PC-3 (cell line): ENCODE measurements at regions not wholly inside any gene's neighbourhood (a gene's known extent, or its start where the extent isn't known, plus 50 kb on each side); places are given as distances from the start of the nearest gene placed in this dataset.

Experiments used
- ATAC-seq: fragments of 200-7000 bp; cut with Tn5 transposase; 2 replicates; pipeline ENCODE4 v1.9.1; 2020; ENCODE audit warnings: mild to moderate bottlenecking, moderate library complexity
- BruUV-seq: library from RNA; stranded (reverse); fragments of 400-500 nt; replicated peaks from 2 replicates; lab custom pipeline; 2021; lab: Mats Ljungman, UMichigan
- CTCF ChIA-PET: fragments of 300-600 bp; sonication (Branson Sonifier 250); formaldehyde crosslinking; loops from one replicate; lab custom pipeline; 2022; ENCODE audit warnings: antibody characterized with exemption; lab: Charles Lee
- POLR2A ChIA-PET: fragments of 300-600 bp; sonication (Branson Sonifier 250); formaldehyde crosslinking; loops from one replicate; lab custom pipeline; 2022; ENCODE audit warnings: antibody characterized with exemption; ENCODE audit not compliant: unreplicated experiment; lab: Charles Lee
- DNase-seq: peaks from one replicate; pipeline ENCODE4 v3.0.0-alpha.2; 2015
- H2AFZ ChIP-seq: fragments of 300-600 bp; sonication (generic); 2 replicates; pipeline ENCODE4 v1.6.0; 2016; ENCODE audit warnings: antibody characterized with exemption, low read length
- H3F3A ChIP-seq: fragments of 300-600 bp; sonication (generic); one replicate; pipeline ENCODE4 v1.6.0; 2017; ENCODE audit warnings: antibody characterized with exemption, low read length, control low read depth, mild to moderate bottlenecking; ENCODE audit not compliant: unreplicated experiment
- H3K27ac ChIP-seq: fragments of 300-600 bp; sonication (generic); 2 replicates; pipeline ENCODE4 v1.5.1; 2016; ENCODE audit warnings: mild to moderate bottlenecking, low read length
- H3K27me3 ChIP-seq: fragments of 300-600 bp; sonication (generic); 2 replicates; pipeline ENCODE4 v1.6.1; 2016; ENCODE audit warnings: low read length, mixed read lengths
- H3K36me3 ChIP-seq: fragments of 300-600 bp; sonication (generic); 2 replicates; pipeline ENCODE4 v1.6.1; 2016; ENCODE audit warnings: low read depth, mixed run types, low read length, mixed read lengths
- H3K4me1 ChIP-seq: fragments of 300-600 bp; sonication (generic); 2 replicates; pipeline ENCODE4 v1.5.1; 2016; ENCODE audit warnings: low read length; ENCODE audit not compliant: insufficient read depth
- H3K4me2 ChIP-seq: fragments of 300-600 bp; sonication (generic); 2 replicates; pipeline ENCODE4 v1.6.0; 2016; ENCODE audit warnings: low read length
- H3K4me3 ChIP-seq: fragments of 300-600 bp; sonication (generic); 2 replicates; pipeline ENCODE4 v1.5.1; 2016; ENCODE audit warnings: mild to moderate bottlenecking, low read length, mixed read lengths
- H3K79me2 ChIP-seq: fragments of 300-600 bp; sonication (generic); 2 replicates; pipeline ENCODE4 v1.6.1; 2017; ENCODE audit warnings: low read length, mixed read lengths
- H3K9ac ChIP-seq: fragments of 300-600 bp; sonication (generic); 2 replicates; pipeline ENCODE4 v1.6.0; 2016; ENCODE audit warnings: mild to moderate bottlenecking, low read length
- H3K9me2 ChIP-seq: fragments of 300-600 bp; sonication (generic); replicated peaks from 2 replicates; pipeline ENCODE4 v1.6.1; 2016; ENCODE audit warnings: mixed run types, low read length, mixed read lengths
- H3K9me3 ChIP-seq: fragments of 300-600 bp; sonication (generic); 2 replicates; pipeline ENCODE4 v1.6.1; 2016; ENCODE audit warnings: low read length, mixed read lengths
- H4K20me1 ChIP-seq: fragments of 300-600 bp; sonication (generic); 2 replicates; pipeline ENCODE4 v1.6.1; 2016; ENCODE audit warnings: low read length, mixed read lengths
- CTCF ChIP-seq: fragments of 300-600 bp; sonication (generic); conservative IDR thresholded peaks from 2 replicates; pipeline ENCODE4 v1.5.1; 2017; ENCODE audit warnings: antibody characterized with exemption, low read depth, mild to moderate bottlenecking, low read length
- EZH2 ChIP-seq: fragments of 300-600 bp; sonication (generic); IDR thresholded peaks from one replicate; pipeline ENCODE4 v1.6.1; 2017; ENCODE audit warnings: antibody characterized with exemption, mild to moderate bottlenecking, low read length; ENCODE audit not compliant: unreplicated experiment
- EZH2phosphoT487 ChIP-seq: fragments of 300-600 bp; sonication (generic); IDR thresholded peaks from 2 replicates; pipeline ENCODE4 v1.6.1; 2018; ENCODE audit warnings: mild to moderate bottlenecking, antibody characterized with exemption, low read length, borderline replicate concordance
- intact Hi-C: fragments of 100-400 bp; cut with micrococcal nuclease; formaldehyde crosslinking; loops from 2 replicates; pipeline ENCODE4 v1.9.0; 2023

GRCh38 chr4:111323916-111324315 is 701.0 kb upstream of the PITX2 start:
- BruUV-seq: no TSS peak
- no peaks in the 10 kb centered on the region for H3K9me3 ChIP-seq
- no peak overlapping the region for H3K4me3 ChIP-seq
- no peaks in the 10 kb centered on the region for H3F3A ChIP-seq
- H3K36me3 ChIP-seq: no peaks in the 10 kb centered on the region
- peaks cover 9% of the 10 kb centered on the region for H3K4me1 ChIP-seq
- no peak overlapping the region for H2AFZ ChIP-seq
- H3K79me2 ChIP-seq: no peaks in the 10 kb centered on the region
- no peak overlapping the region for H3K9ac ChIP-seq
- no peak for TF ChIP-seq EZH2
- TF ChIP-seq CTCF: no peak
- TF ChIP-seq EZH2phosphoT487: no peak
- H3K27me3 ChIP-seq: no peaks in the 10 kb centered on the region
- no peak overlapping the region for H3K27ac ChIP-seq
- ChIA-PET POLR2A (no interaction called here), CTCF (no interaction called here)
- no peaks in the 10 kb centered on the region for H4K20me1 ChIP-seq
- no peak for DNase-seq
- ATAC-seq: no peak
- H3K9me2 ChIP-seq: no peaks in the 10 kb centered on the region
- H3K4me2 ChIP-seq: peak overlapping the region; percentile 51
- intact Hi-C loops: no loop called here

GRCh38 chr4:111326450-111326849 is 703.6 kb upstream of the PITX2 start:
- Histone ChIP-seq H3K27me3 (no peaks in the 10 kb centered on the region), H3K4me3 (no peak overlapping the region), H3F3A (no peaks in the 10 kb centered on the region), H3K79me2 (no peaks in the 10 kb centered on the region), H3K9ac (no peak overlapping the region), H3K36me3 (no peaks in the 10 kb centered on the region), H4K20me1 (no peaks in the 10 kb centered on the region), H2AFZ (no peak overlapping the region), H3K4me2 (no peak overlapping the region), H3K27ac (no peak overlapping the region), H3K9me3 (no peaks in the 10 kb centered on the region), H3K4me1 (peaks cover 9% of the 10 kb centered on the region), H3K9me2 (no peaks in the 10 kb centered on the region)
- ATAC-seq: no peak
- BruUV-seq: no TSS peak
- no peak for TF ChIP-seq CTCF
- no peak for TF ChIP-seq EZH2phosphoT487
- TF ChIP-seq EZH2: no peak
- no peak for DNase-seq
- ChIA-PET CTCF (no interaction called here), POLR2A (no interaction called here)
- intact Hi-C loops: no loop called here

- BruUV-seq: no TSS peak
- no peaks in the 10 kb centered on the region for H3K4me1 ChIP-seq
- no peaks in the 10 kb centered on the region for H3K9me2 ChIP-seq
- no peaks in the 10 kb centered on the region for H3F3A ChIP-seq
- TF ChIP-seq EZH2 (no peak), CTCF (no peak), EZH2phosphoT487 (no peak)
- DNase-seq (no peak), ATAC-seq (no peak)
- H3K4me3 ChIP-seq: no peak overlapping the region
- POLR2A ChIA-PET: no interaction called here
- H3K27me3 ChIP-seq: no peaks in the 10 kb centered on the region
- H3K27ac ChIP-seq: no peak overlapping the region
- H3K36me3 ChIP-seq: no peaks in the 10 kb centered on the region
- no peak overlapping the region for H3K9ac ChIP-seq
- H3K4me2 ChIP-seq: no peak overlapping the region
- H3K79me2 ChIP-seq: no peaks in the 10 kb centered on the region
- intact Hi-C loops: no loop called here
- CTCF ChIA-PET: no interaction called here
- no peaks in the 10 kb centered on the region for H4K20me1 ChIP-seq
- no peaks in the 10 kb centered on the region for H3K9me3 ChIP-seq
- no peak overlapping the region for H2AFZ ChIP-seq
Observed at GRCh38 chr4:111330786-111331185, 707.9 kb upstream of the PITX2 start.
